Liver (tissue), 8 donors: ENCODE measurements at regions not wholly inside any gene's neighbourhood (a gene's known extent, or its start where the extent isn't known, plus 50 kb on each side); places are given as distances from the start of the nearest gene placed in this dataset.

Source experiments
- DNase-seq: peaks from one replicate; pipeline ENCODE4 v3.0.0-alpha.2; 2017; ENCODE audit warnings: low spot score
- H3K27ac ChIP-seq, 2 donors: one replicate each; pipeline ENCODE4 v1.7.0; 2013; ENCODE audit warnings: inconsistent platforms in 2 of 2, low read length in 2 of 2, control low read depth in 1 of 2, low read depth in 1 of 2, mild to moderate bottlenecking in 1 of 2
- H3K27me3 ChIP-seq, 4 donors: one replicate each; pipeline versions ENCODE4 v1.6.1 to v1.7.0; 2013; ENCODE audit warnings: low read length in 3 of 4, inconsistent platforms in 1 of 4, mild to moderate bottlenecking in 1 of 4, moderate library complexity in 1 of 4; ENCODE audit not compliant: control insufficient read depth in 4 of 4, insufficient read depth in 4 of 4
- H3K36me3 ChIP-seq, 4 donors: one replicate each; pipeline versions ENCODE4 v1.6.1 to v1.7.0; 2013; ENCODE audit warnings: low read length in 3 of 4, mild to moderate bottlenecking in 3 of 4, low read depth in 1 of 4, moderate library complexity in 1 of 4; ENCODE audit not compliant: control insufficient read depth in 4 of 4, insufficient read depth in 3 of 4
- H3K4me1 ChIP-seq, 4 donors: one replicate each; pipeline versions ENCODE4 v1.6.1 to v1.7.0; 2013; ENCODE audit warnings: low read length in 3 of 4, mild to moderate bottlenecking in 3 of 4, moderate library complexity in 1 of 4; ENCODE audit not compliant: control insufficient read depth in 4 of 4, insufficient read depth in 4 of 4
- H3K4me3 ChIP-seq, 3 donors: one replicate each; pipeline versions ENCODE4 v1.6.1 to v1.7.0; 2013; ENCODE audit warnings: low read length in 3 of 3, control low read depth in 1 of 3, low read depth in 1 of 3, mild to moderate bottlenecking in 1 of 3
- H3K9ac ChIP-seq, 2 donors: one replicate each; pipeline ENCODE4 v1.7.0; 2013; ENCODE audit warnings: low read length in 2 of 2, mild to moderate bottlenecking in 2 of 2, moderate library complexity in 2 of 2, control low read depth in 1 of 2, low read depth in 1 of 2
- H3K9me3 ChIP-seq, 4 donors: one replicate each; pipeline versions ENCODE4 v1.6.1 to v1.7.0; 2013; ENCODE audit warnings: low read length in 3 of 4; ENCODE audit not compliant: control insufficient read depth in 4 of 4
- CTCF ChIP-seq: fragments of 150-350 bp; IDR thresholded peaks from 2 replicates; pipeline ENCODE4 v1.5.1; 2017; ENCODE audit warnings: improper control_type of control experiment, low read depth, low read length; ENCODE audit not compliant: missing input control
- EGR1 ChIP-seq, 2 donors: IDR thresholded peaks; 2 replicates each; pipeline ENCODE4 v1.6.1; 2016 to 2018; ENCODE audit warnings: antibody characterized with exemption in 2 of 2, low read depth in 2 of 2
- FOXA1 ChIP-seq: IDR thresholded peaks from 2 replicates; pipeline ENCODE4 v1.6.1; 2016; ENCODE audit warnings: antibody characterized with exemption
- FOXA2 ChIP-seq: IDR thresholded peaks from 2 replicates; pipeline ENCODE4 v1.6.1; 2016; ENCODE audit warnings: antibody characterized with exemption
- GABPA ChIP-seq, 2 donors: IDR thresholded peaks in 1 of 2; conservative IDR thresholded peaks in 1 of 2; 2 replicates each; pipeline ENCODE4 v1.6.1; 2016; ENCODE audit warnings: antibody characterized with exemption in 2 of 2, mild to moderate bottlenecking in 1 of 2, moderate library complexity in 1 of 2
- HNF4A ChIP-seq, 2 donors: conservative IDR thresholded peaks; 2 replicates each; pipeline ENCODE4 v1.6.1; 2016; ENCODE audit warnings: antibody characterized with exemption in 2 of 2, mild to moderate bottlenecking in 2 of 2
- HNF4G ChIP-seq: IDR thresholded peaks from 2 replicates; pipeline ENCODE4 v1.6.1; 2016; ENCODE audit warnings: antibody characterized with exemption
- JUND ChIP-seq, 2 donors: IDR thresholded peaks; 2 replicates each; pipeline ENCODE4 v1.6.1; 2016; ENCODE audit warnings: antibody characterized with exemption in 2 of 2
- NR2F2 ChIP-seq: IDR thresholded peaks from 2 replicates; pipeline ENCODE4 v1.6.1; 2016; ENCODE audit warnings: antibody characterized with exemption
- RAD21 ChIP-seq, 2 donors: IDR thresholded peaks; 2 replicates each; pipeline ENCODE4 v1.6.1; 2016; ENCODE audit warnings: antibody characterized with exemption in 2 of 2, mild to moderate bottlenecking in 2 of 2
- RXRA ChIP-seq, 2 donors: IDR thresholded peaks; 2 replicates each; pipeline ENCODE4 v1.6.1; 2017 to 2018; ENCODE audit warnings: antibody characterized with exemption in 2 of 2, mild to moderate bottlenecking in 1 of 2
- SP1 ChIP-seq: IDR thresholded peaks from 2 replicates; pipeline ENCODE4 v1.6.1; 2018; ENCODE audit warnings: antibody characterized with exemption, mild to moderate bottlenecking
- YY1 ChIP-seq: IDR thresholded peaks from 2 replicates; pipeline ENCODE4 v1.6.1; 2016; ENCODE audit warnings: antibody characterized with exemption, mild to moderate bottlenecking
- ZBTB33 ChIP-seq: IDR thresholded peaks from 2 replicates; pipeline ENCODE4 v1.6.1; 2016; ENCODE audit warnings: antibody characterized with exemption
- whole genome bisulfite sequencing: extraction: QIAGEN DNeasy Blood & Tissue Kit; methylation state at CpG from one replicate; pipeline ENCODE4 v1.1.7; 2013; 5-methylcytosine and 5-hydroxymethylcytosine counted together
- TF ChIP-seq, protein P1 (sequence below): IDR thresholded peaks from 2 replicates; pipeline ENCODE4 v1.6.1; 2016; ENCODE audit warnings: antibody characterized with exemption
- TF ChIP-seq, protein P2 (sequence below): IDR thresholded peaks from 2 replicates; pipeline ENCODE4 v1.6.1; 2016; ENCODE audit warnings: antibody characterized with exemption
- TF ChIP-seq, protein P3 (sequence below): IDR thresholded peaks from 2 replicates; pipeline ENCODE4 v1.6.1; 2016; ENCODE audit warnings: antibody characterized with exemption, mild to moderate bottlenecking
- donor health status: healthy.
- donor health status: healthy.
- donor health status: healthy.
- donor health status: healthy.
- donor health status: healthy.

DNA sequence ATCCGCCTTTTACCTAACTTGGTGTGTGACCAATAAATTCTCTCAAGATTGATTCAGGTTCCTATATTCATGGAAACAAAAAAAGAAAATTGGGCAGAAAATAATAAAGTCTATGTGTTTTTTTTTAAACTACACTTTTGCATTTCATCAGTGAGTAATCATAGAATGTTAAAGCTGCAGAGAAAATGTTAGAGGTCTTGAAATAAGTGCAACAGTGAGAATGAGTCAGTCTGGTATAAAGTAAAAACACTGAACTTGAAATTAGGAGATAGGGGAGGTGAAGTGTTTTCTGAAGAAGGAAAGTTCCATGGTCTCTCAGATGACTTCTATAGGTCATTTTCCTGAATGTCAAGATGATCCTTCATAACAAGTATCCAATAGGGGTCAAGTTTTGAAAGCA, 202.6 kb upstream of the NRP1 start:
- no peaks in the 10 kb centered on the region for H3K27me3 ChIP-seq
- H3K4me1 ChIP-seq, result no peaks in the 10 kb centered on the region
- no peak for TF ChIP-seq NR2F2
- no peak for TF ChIP-seq FOXA2

DNA sequence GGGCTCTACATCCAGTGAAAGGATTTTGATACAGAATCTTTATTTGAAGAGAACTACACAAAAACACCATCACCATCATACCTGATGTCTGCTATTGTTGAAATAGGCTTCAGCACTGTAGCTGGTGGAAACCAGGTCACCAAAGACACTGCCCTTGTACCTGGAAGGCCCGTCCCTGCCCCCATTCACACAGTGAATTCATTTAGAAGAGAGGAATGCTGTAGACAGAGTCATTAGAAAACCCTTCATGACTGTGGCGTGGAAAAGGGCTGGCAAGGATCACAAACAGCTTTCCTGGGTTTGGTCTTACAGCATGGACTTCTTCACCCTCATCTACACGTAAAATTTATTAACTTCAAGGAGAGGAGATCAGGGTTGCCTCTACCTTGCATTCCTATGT, 202.0 kb upstream of the NRP1 start:
- Histone ChIP-seq H3K4me1 (no peaks in the 10 kb centered on the region), H3K27ac (no peak overlapping the region), H3K9ac (no peak overlapping the region), H3K27me3 (no peaks in the 10 kb centered on the region), H3K9me3 (no peaks in the 10 kb centered on the region), H3K36me3 (no peaks in the 10 kb centered on the region), H3K4me3 (no peak overlapping the region)
- 88% methylated on average over 3 of the region's 3 CpGs for WGBS
- TF ChIP-seq, protein P1, sequence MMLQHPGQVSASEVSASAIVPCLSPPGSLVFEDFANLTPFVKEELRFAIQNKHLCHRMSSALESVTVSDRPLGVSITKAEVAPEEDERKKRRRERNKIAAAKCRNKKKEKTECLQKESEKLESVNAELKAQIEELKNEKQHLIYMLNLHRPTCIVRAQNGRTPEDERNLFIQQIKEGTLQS, result no peak
- no peak for TF ChIP-seq HNF4A (conservative IDR thresholded peaks at IDR 0.05)
- no peak for TF ChIP-seq CTCF
- no peak for TF ChIP-seq SP1
- no peak for TF ChIP-seq FOXA1
- TF ChIP-seq YY1, result no peak
- TF ChIP-seq RAD21 (IDR thresholded peaks at IDR 0.05), result no peak
- no peak for TF ChIP-seq GABPA (IDR thresholded peaks at IDR 0.05 in 1 of 2, conservative IDR thresholded peaks at IDR 0.05 in 1 of 2)
- TF ChIP-seq JUND (IDR thresholded peaks at IDR 0.05), result no peak
- no peak for TF ChIP-seq EGR1 (IDR thresholded peaks at IDR 0.05; ENCODE audit: low read depth in 2 of 2)
- DNase-seq, result no peak

More for the DNA sequence above, 202.6 kb upstream of the NRP1 start:
- H3K4me3 ChIP-seq, result no peak overlapping the region
- H3K36me3 ChIP-seq, result no peaks in the 10 kb centered on the region
- no peak overlapping the region for H3K27ac ChIP-seq
- no peak overlapping the region for H3K9ac ChIP-seq
- DNase-seq, result no peak
- WGBS, result 93% methylated on average over 1 of the region's 1 CpG
- no peaks in the 10 kb centered on the region for H3K9me3 ChIP-seq

DNA sequence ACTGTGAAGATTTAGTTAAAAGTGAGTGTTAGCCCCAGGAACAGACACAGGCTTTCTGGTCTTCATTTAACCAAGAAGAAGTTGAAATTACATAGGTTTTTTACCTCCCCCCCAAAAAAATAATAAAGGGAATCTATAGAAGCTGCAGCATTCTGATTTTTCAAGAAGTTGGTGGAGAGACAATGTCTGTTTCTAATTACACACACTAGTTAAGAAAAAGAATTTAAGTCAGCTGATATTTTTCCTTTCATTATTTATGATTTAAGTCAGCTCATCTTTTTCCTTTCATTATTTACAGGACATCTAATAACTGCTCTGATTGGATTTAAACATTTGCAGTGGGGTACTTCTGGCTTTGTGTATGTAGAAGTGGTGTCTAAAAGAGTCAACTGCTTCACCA, 201.4 kb upstream of the NRP1 start:
- Histone ChIP-seq H3K4me3 (no peak overlapping the region), H3K9ac (no peak overlapping the region), H3K9me3 (no peaks in the 10 kb centered on the region), H3K27me3 (no peaks in the 10 kb centered on the region), H3K36me3 (no peaks in the 10 kb centered on the region), H3K4me1 (no peaks in the 10 kb centered on the region), H3K27ac (no peak overlapping the region)
- TF ChIP-seq, protein P2, sequence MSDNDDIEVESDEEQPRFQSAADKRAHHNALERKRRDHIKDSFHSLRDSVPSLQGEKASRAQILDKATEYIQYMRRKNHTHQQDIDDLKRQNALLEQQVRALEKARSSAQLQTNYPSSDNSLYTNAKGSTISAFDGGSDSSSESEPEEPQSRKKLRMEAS, result no peak
- no peak for TF ChIP-seq NR2F2
- no peak for DNase-seq

DNA sequence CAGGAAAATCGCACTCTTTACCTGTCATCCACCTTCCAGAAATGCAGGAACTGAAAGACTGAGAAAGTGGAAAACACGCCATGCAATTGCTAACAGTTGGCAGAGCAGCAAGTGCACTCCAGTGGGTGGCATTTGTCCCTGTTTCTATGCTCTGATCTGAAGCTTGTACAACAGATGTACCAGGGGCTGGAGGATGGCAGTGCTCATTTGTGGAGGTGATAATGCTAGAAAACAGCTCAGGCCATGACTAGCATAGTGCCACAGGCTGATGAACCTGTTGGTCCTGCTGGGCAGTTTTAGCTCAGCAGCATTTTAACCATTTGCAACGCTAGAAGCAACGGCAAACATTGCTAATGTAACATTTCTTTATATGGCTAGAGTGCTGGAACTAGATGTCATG, 199.9 kb upstream of the NRP1 start:
- no peak for DNase-seq
- Histone ChIP-seq H3K27me3 (no peaks in the 10 kb centered on the region), H3K4me3 (no peak overlapping the region), H3K9me3 (peaks cover 0 to 4% (median 0%) of the 10 kb centered on the region in 4 donors), H3K9ac (no peak overlapping the region), H3K4me1 (no peaks in the 10 kb centered on the region), H3K36me3 (no peaks in the 10 kb centered on the region), H3K27ac (no peak overlapping the region)
- WGBS, result 91% methylated on average over 4 of the region's 4 CpGs
- TF ChIP-seq GABPA (IDR thresholded peaks at IDR 0.05 in 1 of 2, conservative IDR thresholded peaks at IDR 0.05 in 1 of 2), result no peak
- TF ChIP-seq EGR1 (IDR thresholded peaks at IDR 0.05; ENCODE audit: low read depth in 2 of 2), result no peak
- TF ChIP-seq JUND (IDR thresholded peaks at IDR 0.05), result no peak
- no peak for TF ChIP-seq FOXA1
- no peak for TF ChIP-seq HNF4G
- TF ChIP-seq HNF4A (conservative IDR thresholded peaks at IDR 0.05), result no peak
- no peak for TF ChIP-seq YY1
- no peak for TF ChIP-seq ZBTB33
- no peak for TF ChIP-seq FOXA2
- TF ChIP-seq, protein P3, sequence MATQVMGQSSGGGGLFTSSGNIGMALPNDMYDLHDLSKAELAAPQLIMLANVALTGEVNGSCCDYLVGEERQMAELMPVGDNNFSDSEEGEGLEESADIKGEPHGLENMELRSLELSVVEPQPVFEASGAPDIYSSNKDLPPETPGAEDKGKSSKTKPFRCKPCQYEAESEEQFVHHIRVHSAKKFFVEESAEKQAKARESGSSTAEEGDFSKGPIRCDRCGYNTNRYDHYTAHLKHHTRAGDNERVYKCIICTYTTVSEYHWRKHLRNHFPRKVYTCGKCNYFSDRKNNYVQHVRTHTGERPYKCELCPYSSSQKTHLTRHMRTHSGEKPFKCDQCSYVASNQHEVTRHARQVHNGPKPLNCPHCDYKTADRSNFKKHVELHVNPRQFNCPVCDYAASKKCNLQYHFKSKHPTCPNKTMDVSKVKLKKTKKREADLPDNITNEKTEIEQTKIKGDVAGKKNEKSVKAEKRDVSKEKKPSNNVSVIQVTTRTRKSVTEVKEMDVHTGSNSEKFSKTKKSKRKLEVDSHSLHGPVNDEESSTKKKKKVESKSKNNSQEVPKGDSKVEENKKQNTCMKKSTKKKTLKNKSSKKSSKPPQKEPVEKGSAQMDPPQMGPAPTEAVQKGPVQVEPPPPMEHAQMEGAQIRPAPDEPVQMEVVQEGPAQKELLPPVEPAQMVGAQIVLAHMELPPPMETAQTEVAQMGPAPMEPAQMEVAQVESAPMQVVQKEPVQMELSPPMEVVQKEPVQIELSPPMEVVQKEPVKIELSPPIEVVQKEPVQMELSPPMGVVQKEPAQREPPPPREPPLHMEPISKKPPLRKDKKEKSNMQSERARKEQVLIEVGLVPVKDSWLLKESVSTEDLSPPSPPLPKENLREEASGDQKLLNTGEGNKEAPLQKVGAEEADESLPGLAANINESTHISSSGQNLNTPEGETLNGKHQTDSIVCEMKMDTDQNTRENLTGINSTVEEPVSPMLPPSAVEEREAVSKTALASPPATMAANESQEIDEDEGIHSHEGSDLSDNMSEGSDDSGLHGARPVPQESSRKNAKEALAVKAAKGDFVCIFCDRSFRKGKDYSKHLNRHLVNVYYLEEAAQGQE, result no peak
- TF ChIP-seq RXRA (IDR thresholded peaks at IDR 0.05), result no peak
